ENCODE measurements at regions not wholly inside any gene's neighbourhood (a gene's known extent, or its start where the extent isn't known, plus 50 kb on each side); places are given as distances from the start of the nearest gene placed in this dataset.

- DNase-seq: no peak
Observed at GRCh38 chr10:124346831-124347230, 71.9 kb downstream of the OAT start.

GRCh38 chr10:124345521-124345920 is 73.2 kb downstream of the OAT start:
- no peak for DNase-seq

GRCh38 chr10:124344931-124345330 is 73.8 kb downstream of the OAT start:
- DNase-seq: no peak

GRCh38 chr10:124344266-124344590 is 74.5 kb downstream of the OAT start:
- no peak for DNase-seq

GRCh38 chr10:124343351-124344265 is 75.1 kb downstream of the OAT start:
- DNase-seq: no peak

- no peak for DNase-seq
Observed at GRCh38 chr10:124342821-124343170, 75.9 kb downstream of the OAT start.

- no peak for DNase-seq
Observed at GRCh38 chr10:124342136-124342820, 76.4 kb downstream of the OAT start.

- DNase-seq: no peak
Observed at GRCh38 chr10:124341768-124342135, 77.0 kb downstream of the OAT start.

GRCh38 chr10:124340033-124340760 is 78.5 kb downstream of the OAT start:
- no peak for DNase-seq

- no peak for DNase-seq
Observed at GRCh38 chr10:124339119-124340032, 79.3 kb downstream of the OAT start.

GRCh38 chr10:124338276-124338925 is 80.3 kb downstream of the OAT start:
- DNase-seq: no peak

- no peak for DNase-seq
Observed at GRCh38 chr10:124336186-124336585, 82.5 kb downstream of the OAT start.

GRCh38 chr10:124333931-124334330 is 84.8 kb downstream of the OAT start:
- DNase-seq: no peak

GRCh38 chr10:124332426-124332825 is 86.3 kb downstream of the OAT start:
- DNase-seq: no peak

GRCh38 chr10:124329941-124330340 is 88.8 kb downstream of the OAT start:
- no peak for DNase-seq

GRCh38 chr10:124329362-124329761 is 89.4 kb downstream of the OAT start:
- no peak for DNase-seq

- no peak for DNase-seq
Observed at GRCh38 chr10:124328477-124329220, 90.1 kb downstream of the OAT start.

- no peak for DNase-seq
Observed at GRCh38 chr10:124325998-124326636, 92.6 kb downstream of the OAT start.

GRCh38 chr10:124325633-124325914 is 93.1 kb downstream of the OAT start:
- DNase-seq: no peak

GRCh38 chr10:124324856-124325632 is 93.7 kb downstream of the OAT start:
- DNase-seq: no peak
